ENCODE measurements at regions not wholly inside any gene's neighbourhood (a gene's known extent, or its start where the extent isn't known, plus 50 kb on each side); places are given as distances from the start of the nearest gene placed in this dataset.

GRCh38 chr15:87557881-87558280, 698.7 kb downstream of the NTRK3 start (continued):
- no peak for TF ChIP-seq PLSCR1 (CRISPR knock-in tag; IDR thresholded peaks at IDR 0.05; ENCODE audit: borderline replicate concordance)

- no TSS peak for BruUV-seq (replicated peaks)
- FAIRE-seq = no peak
- no peak for DNase-seq (ENCODE audit: low spot score)
- CTCF ChIA-PET (ENCODE audit: low intra/inter-chr PET ratio, low total read pairs) = no interaction called here
- no peaks in the 10 kb centered on the region for H3K36me3 ChIP-seq (replicated peaks in 1 of 2; ENCODE audit: control insufficient read depth in 1 of 2, insufficient read depth in 2 of 2, low read length in 2 of 2)
- no peak overlapping the region for H3K4me2 ChIP-seq (ENCODE audit: low read depth, low read length)
- no peak overlapping the region for H2AFZ ChIP-seq (ENCODE audit: low read length)
- in situ Hi-C loops (cut with HindIII; ENCODE audit: extremely low pct_ligation_motif_present, low pct_unique_long_range_greater_than_20kb) (no loop called here), intact Hi-C loops (cut with micrococcal nuclease; ENCODE audit: unreplicated experiment) (no loop called here)
- ATAC-seq = no peak
- H3K9ac ChIP-seq (ENCODE audit: insufficient read depth, low read depth, low read length) = no peak overlapping the region
- H3K4me1 ChIP-seq (ENCODE audit: insufficient read depth, low read length) = no peaks in the 10 kb centered on the region
- peaks cover 53% of the 10 kb centered on the region for H3K9me3 ChIP-seq (ENCODE audit: low read length)
- TF ChIP-seq TEAD2 (CRISPR knock-in tag; IDR thresholded peaks at IDR 0.05) (no peak), ZNF687 (CRISPR knock-in tag; IDR thresholded peaks at IDR 0.05) (no peak), ZBTB8A (CRISPR knock-in tag; IDR thresholded peaks at IDR 0.05; ENCODE audit: borderline replicate concordance, low read depth) (no peak), DR1 (CRISPR knock-in tag; IDR thresholded peaks at IDR 0.05) (no peak), ZNF224 (CRISPR knock-in tag; IDR thresholded peaks at IDR 0.05) (no peak), CCAR2 (optimal IDR thresholded peaks at IDR 0.05; ENCODE audit: low read depth, low read length) (no peak), ZBTB37 (CRISPR knock-in tag; IDR thresholded peaks at IDR 0.05) (no peak)
- H3K79me2 ChIP-seq (ENCODE audit: insufficient read depth, low read length) = no peaks in the 10 kb centered on the region
- no peak overlapping the region for H3K4me3 ChIP-seq (replicated peaks in 1 of 3; ENCODE audit: insufficient read depth in 1 of 3, low read depth in 2 of 3, low read length in 3 of 3)
- H3K27ac ChIP-seq (ENCODE audit: extremely low read length, insufficient read depth, low read length) = no peak overlapping the region
- no peaks in the 10 kb centered on the region for H4K20me1 ChIP-seq (ENCODE audit: insufficient read depth, low read length)
- POLR2A ChIA-PET = no interaction called here
- H3K27me3 ChIP-seq (ENCODE audit: control insufficient read depth in 1 of 2, insufficient read depth in 2 of 2, low read length in 2 of 2) = no peaks in the 10 kb centered on the region
Measured at GRCh38 chr15:87556886-87557285, 699.7 kb downstream of the NTRK3 start.

Measured in HepG2 (cell line).